Left lung (tissue), 4 donors: ENCODE measurements at regions not wholly inside any gene's neighbourhood (a gene's known extent, or its start where the extent isn't known, plus 50 kb on each side); places are given as distances from the start of the nearest gene placed in this dataset.

Experiments used
- ATAC-seq: fragments of 200-7000 bp; cut with Tn5 transposase; one replicate; pipeline ENCODE4 v1.9.1; 2020; ENCODE audit warnings: moderate library complexity
- DNase-seq, 4 donors: peaks; one replicate each; pipeline ENCODE4 v3.0.0-alpha.2; 2013 to 2020
- H3K27ac ChIP-seq, 2 donors: fragments of 200-600 bp; sonication (generic) in 1 of 2; one replicate each; pipeline versions ENCODE4 v1.5.0 to v1.8.0; 2020 to 2021
- H3K27me3 ChIP-seq, 2 donors: fragments of 200-600 bp; sonication (generic) in 1 of 2; one replicate each; pipeline versions ENCODE4 v1.5.0 to v1.8.0; 2020 to 2021
- H3K36me3 ChIP-seq, 2 donors: fragments of 200-600 bp; sonication (generic) in 1 of 2; one replicate each; pipeline versions ENCODE4 v1.5.0 to v1.8.0; 2020 to 2021
- H3K4me1 ChIP-seq, 2 donors: fragments of 200-600 bp; one replicate each; pipeline ENCODE4 v1.8.0; 2021
- H3K4me3 ChIP-seq, 2 donors: fragments of 200-600 bp; sonication (generic) in 1 of 2; one replicate each; pipeline versions ENCODE4 v1.5.0 to v1.8.0; 2020 to 2021; ENCODE audit warnings: mild to moderate bottlenecking in 1 of 2
- H3K9me3 ChIP-seq, 2 donors: fragments of 200-600 bp; sonication (generic) in 1 of 2; one replicate each; pipeline versions ENCODE4 v1.5.0 to v1.8.0; 2020 to 2021
- intact Hi-C, 2 donors: fragments of 100-400 bp; cut with DNase I; formaldehyde crosslinking; loops; one replicate each; pipeline versions ENCODE4 v1.11.2 to v1.14.2; 2022
- TF ChIP-seq, protein P1 (sequence below), 2 donors: fragments of 200-600 bp; sonication (generic) in 1 of 2; IDR thresholded peaks; one replicate each; pipeline versions ENCODE4 v1.5.0 to v1.8.0; 2021; ENCODE audit warnings: antibody characterized with exemption in 2 of 2
- donor health status: DM: no; HTN: yes; CAD: no.
- donor health status: DM: no; HTN: no; CAD: no.

GRCh38 chr5:158289967-158290366, 431.0 kb upstream of the CLINT1 start:
- no peaks in the 10 kb centered on the region for H3K36me3 ChIP-seq
- DNase-seq (no peak), ATAC-seq (no peak)
- no peak overlapping the region for H3K4me3 ChIP-seq
- H3K4me1 ChIP-seq, result no peaks in the 10 kb centered on the region
- TF ChIP-seq, protein P1, sequence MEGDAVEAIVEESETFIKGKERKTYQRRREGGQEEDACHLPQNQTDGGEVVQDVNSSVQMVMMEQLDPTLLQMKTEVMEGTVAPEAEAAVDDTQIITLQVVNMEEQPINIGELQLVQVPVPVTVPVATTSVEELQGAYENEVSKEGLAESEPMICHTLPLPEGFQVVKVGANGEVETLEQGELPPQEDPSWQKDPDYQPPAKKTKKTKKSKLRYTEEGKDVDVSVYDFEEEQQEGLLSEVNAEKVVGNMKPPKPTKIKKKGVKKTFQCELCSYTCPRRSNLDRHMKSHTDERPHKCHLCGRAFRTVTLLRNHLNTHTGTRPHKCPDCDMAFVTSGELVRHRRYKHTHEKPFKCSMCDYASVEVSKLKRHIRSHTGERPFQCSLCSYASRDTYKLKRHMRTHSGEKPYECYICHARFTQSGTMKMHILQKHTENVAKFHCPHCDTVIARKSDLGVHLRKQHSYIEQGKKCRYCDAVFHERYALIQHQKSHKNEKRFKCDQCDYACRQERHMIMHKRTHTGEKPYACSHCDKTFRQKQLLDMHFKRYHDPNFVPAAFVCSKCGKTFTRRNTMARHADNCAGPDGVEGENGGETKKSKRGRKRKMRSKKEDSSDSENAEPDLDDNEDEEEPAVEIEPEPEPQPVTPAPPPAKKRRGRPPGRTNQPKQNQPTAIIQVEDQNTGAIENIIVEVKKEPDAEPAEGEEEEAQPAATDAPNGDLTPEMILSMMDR (IDR thresholded peaks at IDR 0.05), result no peak
- no peak overlapping the region for H3K27ac ChIP-seq
- no peaks in the 10 kb centered on the region for H3K27me3 ChIP-seq
- peaks cover 0 to 3% of the 10 kb centered on the region in 2 donors for H3K9me3 ChIP-seq
- intact Hi-C loops, result no loop called here

- no peak overlapping the region for H3K27ac ChIP-seq
- no peak overlapping the region for H3K4me3 ChIP-seq
- DNase-seq, result no peak
- intact Hi-C loops, result no loop called here
- H3K4me1 ChIP-seq, result no peaks in the 10 kb centered on the region
- H3K27me3 ChIP-seq, result no peaks in the 10 kb centered on the region
- TF ChIP-seq, protein P1 (IDR thresholded peaks at IDR 0.05), result no peak
- H3K9me3 ChIP-seq, result peaks cover 0 to 2% of the 10 kb centered on the region in 2 donors
- no peak for ATAC-seq
- H3K36me3 ChIP-seq, result no peaks in the 10 kb centered on the region
Measured at GRCh38 chr5:158288272-158288657, 429.3 kb upstream of the CLINT1 start.

DNA sequence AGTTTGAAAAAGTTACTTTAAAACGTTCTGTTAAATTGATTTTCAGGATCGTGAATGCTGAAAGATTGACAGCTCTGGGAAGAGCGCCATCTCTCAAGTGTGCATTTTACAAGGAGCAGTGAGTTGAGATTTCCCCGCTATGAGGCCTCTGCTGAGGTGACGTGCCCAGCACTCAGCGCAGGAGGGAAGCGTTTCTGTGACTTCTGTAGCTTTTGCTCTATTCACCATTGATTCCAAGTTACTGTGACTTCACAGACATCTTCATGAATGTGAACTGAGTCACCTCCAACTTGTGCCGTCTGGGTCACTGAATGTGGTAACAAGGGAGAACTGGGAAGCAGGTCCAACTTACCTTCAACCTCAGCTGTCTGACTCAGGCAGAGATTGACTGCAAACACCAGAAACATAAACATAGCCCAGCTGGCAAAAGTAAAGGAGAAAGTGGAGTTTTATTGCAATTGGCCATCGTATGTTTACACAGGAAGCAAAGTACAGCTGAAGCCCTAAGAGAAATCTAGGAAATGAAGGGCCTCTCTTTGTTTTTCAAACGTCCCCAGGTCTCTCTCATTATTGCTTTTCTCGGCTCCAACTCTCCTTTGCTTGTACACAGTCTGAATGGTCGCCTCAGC, 428.8 kb upstream of the CLINT1 start:
- ATAC-seq (peak; percentile 84), DNase-seq (peak in 1 of 4 donors; percentile 19)
- Histone ChIP-seq H3K4me1 (no peaks in the 10 kb centered on the region), H3K36me3 (no peaks in the 10 kb centered on the region), H3K27me3 (no peaks in the 10 kb centered on the region), H3K27ac (no peak overlapping the region), H3K9me3 (no peaks in the 10 kb centered on the region), H3K4me3 (no peak overlapping the region)
- TF ChIP-seq, protein P1 (IDR thresholded peaks at IDR 0.05), result no peak
- intact Hi-C loops, result no loop called here

- DNase-seq (no peak), ATAC-seq (no peak)
- Histone ChIP-seq H3K4me3 (no peak overlapping the region), H3K27me3 (no peaks in the 10 kb centered on the region), H3K27ac (no peak overlapping the region), H3K9me3 (no peaks in the 10 kb centered on the region), H3K4me1 (no peaks in the 10 kb centered on the region), H3K36me3 (no peaks in the 10 kb centered on the region)
- intact Hi-C loops, result no loop called here
- TF ChIP-seq, protein P1 (IDR thresholded peaks at IDR 0.05), result no peak
Measured at GRCh38 chr5:158286827-158287226, 427.9 kb upstream of the CLINT1 start.

DNA sequence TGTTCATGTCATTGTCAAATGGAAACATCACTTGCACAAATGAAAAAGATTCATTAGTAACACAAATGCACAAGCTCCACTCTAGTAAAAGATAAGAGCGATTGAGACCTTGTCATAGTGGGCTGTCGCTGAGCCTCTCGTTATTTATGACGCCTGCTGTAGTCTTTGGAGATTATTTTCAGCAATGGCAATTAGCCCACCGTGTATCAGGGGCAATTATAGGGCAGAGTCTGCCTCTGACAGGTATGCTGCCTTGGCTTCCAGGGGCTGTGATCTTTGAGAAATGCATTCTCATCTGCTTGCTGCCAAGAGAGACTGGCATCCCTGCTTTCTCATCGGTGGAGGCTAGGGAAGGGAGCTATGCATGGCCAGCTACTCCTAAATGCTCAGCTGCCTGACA, 426.8 kb upstream of the CLINT1 start:
- DNase-seq (no peak), ATAC-seq (no peak)
- no peaks in the 10 kb centered on the region for H3K9me3 ChIP-seq
- H3K27me3 ChIP-seq, result no peaks in the 10 kb centered on the region
- TF ChIP-seq, protein P1 (IDR thresholded peaks at IDR 0.05), result no peak
- H3K4me1 ChIP-seq, result no peaks in the 10 kb centered on the region
- intact Hi-C loops, result no loop called here
- no peaks in the 10 kb centered on the region for H3K36me3 ChIP-seq
- H3K4me3 ChIP-seq, result no peak overlapping the region
- no peak overlapping the region for H3K27ac ChIP-seq
